ENCODE measurements at regions not wholly inside any gene's neighbourhood (a gene's known extent, or its start where the extent isn't known, plus 50 kb on each side); places are given as distances from the start of the nearest gene placed in this dataset.
"Not testable (repeated sequence)": the region's sequence is repeated elsewhere in the genome, so short reads cannot be mapped to it uniquely, and the experiment has no call there.

DNA sequence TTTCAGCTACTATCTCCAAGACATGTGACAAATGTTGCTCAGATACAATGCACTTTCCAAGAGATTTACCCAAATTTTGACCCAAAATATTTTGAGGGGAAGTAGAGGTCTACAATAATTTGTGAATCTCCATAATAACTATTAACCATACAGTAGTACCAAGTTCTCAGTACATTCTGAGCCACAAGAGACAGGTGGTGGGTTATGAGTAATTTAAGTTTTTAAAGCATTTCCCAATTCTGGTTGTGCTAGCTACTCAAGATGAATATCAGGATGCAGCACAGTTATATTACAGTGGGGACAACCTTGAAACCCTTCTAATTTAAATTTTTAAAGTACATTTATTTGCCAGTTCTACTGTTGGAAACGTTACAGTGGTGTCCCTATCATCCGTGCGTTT, 92.2 kb upstream of the MITF start:
- no peak for DNase-seq

DNA sequence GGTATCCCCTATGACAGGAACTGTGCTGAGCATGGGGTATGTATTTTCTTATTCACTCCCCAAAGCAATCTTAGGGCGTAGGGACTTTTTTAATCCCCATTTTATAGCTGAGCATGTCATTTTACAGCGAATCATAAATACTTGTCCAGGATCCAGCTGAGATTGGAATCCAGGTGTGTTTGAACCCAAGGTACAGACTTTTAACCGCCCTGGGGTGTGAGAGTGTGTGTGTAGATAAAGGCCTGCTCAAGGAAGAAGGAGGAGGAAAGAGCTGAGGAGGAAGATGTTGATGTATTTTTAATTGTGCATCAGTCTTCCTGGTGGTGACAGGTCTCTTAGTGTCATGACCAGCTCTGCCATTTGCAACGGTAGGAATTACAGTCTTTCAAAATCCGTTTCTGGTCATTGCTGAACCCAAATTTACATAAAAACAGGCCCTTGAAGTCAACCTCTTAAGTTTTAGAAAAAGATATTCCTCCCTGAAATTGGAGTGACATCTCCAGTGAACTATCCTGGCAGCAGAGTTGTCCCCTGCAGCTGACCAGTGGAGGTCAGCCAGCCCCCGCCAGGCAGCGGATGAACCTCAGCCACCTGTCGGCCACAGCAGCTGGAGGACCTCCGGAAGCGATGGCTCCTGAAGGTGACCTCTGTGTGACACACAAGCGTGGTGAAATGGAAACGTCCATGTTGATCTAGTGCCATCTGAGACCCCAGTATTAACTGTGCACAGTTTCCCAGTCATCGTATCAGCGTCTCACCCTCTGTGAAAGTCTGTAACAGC, 92.8 kb upstream of the MITF start:
- no peak for DNase-seq

DNA sequence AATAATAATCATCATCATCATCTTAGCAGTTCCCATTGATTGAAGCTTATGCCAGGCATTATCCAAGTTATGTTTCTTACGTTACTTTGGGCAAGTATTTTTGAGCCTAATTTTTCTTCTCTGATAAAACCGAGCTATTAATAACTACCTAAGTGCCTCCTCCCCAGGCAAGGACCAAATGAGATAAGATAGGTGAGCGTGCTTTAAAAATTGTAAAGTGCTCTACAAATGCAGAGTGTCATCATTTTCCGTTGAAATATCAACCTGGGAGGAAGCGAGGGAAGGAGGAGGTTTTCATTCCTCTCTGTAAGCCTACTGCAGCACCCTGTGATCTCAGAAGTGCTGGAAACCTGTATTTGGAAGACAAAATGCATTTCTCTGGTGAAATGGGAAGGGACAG, 96.7 kb upstream of the MITF start:
- DNase-seq = no peak

DNA sequence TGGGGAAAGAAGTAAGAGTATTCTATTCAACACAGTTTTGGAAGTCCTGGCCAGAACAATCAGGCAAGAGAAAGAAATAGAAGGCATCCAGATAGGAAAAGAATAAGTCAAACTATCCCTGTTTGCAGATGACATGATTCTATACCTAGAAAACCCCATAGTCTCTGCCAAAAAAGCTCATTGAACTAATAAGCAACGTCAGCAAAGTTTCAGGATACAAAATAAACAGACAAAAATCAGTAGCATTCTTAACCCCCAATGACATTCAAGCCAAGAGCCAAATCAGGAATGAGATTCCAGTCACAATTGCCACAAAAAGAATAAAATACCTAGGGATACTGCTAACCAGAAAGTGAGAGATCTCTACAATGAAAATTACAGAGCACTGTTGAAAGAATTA, 99.4 kb upstream of the MITF start:
- DNase-seq = no peak

DNA sequence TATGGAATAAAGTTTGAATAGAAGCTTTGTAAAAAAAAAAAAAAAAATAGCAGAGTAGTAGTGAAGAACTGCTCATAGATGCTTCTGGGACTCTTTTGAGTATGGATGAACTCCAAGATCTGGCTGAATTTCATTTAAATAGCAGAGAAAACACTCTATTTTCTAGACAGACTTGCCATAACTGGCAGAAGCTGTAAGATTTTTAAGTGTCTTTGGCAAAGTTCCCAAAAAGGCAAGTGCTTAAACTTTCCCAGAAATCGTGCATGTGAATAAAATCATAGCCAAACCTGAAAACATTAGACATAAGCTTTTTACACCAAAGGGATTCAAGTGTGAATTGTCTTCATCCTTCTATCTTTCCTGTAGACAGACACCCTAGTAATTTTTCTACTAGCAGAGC, 110.3 kb upstream of the MITF start:
- DNase-seq = no peak

DNA sequence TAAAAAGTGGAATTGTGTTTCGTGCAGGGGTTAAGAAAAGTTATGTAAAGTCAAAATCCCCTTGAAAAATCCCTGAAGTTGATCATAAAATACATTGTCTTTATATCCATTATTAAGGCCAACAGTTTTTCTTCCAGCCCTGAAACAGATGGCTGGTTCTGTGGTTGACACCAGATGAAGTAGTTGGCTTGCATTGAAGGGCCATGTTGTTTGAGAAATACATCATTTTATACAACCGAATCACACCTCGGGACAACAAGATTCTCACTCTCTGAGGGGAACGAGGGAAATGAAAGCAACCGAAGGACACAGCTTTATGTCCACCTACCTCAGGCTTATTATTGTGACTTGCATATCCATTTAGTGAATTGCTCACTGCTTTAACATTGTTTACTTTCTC, 126.0 kb upstream of the MITF start:
- no peak for DNase-seq

DNA sequence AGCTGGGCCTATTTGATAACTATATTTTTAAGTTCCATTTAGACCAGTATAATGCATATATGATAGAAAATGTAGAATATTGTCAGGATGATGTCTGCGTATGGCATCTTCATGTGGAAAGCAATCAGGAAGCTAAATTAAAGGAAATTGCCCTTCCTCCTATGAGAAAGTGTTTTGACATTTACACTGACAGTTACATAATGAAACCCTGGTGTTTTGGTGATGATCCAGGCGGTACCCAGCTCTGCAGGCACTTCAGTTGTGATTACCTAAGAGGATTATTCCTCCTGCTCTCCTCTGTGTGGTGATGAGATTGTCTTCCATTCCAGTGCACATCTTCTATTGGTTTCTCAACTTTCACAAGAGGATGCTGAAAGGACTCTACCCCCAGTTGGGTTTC, 126.5 kb upstream of the MITF start:
- no peak for DNase-seq

DNA sequence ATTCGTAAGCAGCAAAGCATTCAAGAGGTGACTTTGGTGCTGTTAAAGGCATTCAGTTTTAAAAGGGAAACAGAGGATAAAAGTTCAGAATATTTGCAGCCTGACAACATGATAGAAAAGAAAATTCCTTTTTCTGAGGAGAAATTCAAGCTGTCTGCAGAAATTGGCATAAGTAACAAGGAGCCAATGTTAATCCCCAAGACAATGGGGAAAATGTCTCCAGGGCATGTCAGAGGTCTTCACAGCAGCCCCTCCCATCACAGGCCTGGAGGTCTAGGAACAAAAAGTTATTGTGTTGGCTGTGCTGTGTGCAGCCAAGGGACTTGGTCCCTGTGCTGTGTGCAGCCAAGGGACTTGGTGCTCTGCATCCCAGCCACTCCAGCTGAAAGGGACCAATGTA, 129.7 kb upstream of the MITF start:
- DNase-seq = not testable (repeated sequence)

DNA sequence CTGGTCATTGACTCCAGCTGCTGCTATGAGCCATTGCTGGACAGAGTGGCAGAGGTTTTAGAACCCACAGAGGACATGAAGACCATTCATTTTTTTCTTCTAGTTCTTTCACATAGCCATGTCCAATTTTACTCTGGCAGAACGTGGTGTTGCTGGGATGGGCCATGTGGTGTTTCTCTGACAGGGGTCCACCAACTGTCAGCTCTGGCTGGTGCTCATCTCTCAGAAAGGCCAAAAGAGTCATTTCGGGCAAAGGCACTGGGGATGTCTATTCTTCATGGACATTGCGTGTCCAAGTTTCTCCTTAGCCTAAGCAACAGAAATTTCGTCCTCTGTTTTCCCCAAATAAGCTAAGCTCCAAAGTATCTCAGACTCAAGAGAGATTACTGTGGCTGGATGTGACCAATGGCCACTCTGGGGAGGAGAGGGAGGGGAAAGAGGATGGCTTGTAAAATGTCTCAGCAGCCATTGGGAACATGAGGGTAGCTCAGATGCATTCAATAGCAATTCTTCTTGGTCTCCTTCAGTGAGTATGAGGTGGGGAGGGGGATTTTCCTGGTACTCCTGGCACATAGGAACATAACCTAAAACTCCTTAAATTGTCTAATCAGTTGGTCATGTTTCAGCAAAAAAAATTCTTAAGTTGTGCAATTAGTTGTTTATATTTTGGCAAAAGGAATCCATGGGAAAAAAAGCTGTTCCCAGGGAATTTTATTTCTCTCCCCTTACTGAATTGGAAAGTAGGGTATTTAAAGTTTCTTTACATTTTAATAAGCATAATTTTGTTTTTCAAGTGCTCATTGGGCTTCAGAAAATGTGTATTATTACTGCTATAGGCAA, 131.6 kb upstream of the MITF start:
- DNase-seq = no peak

DNA sequence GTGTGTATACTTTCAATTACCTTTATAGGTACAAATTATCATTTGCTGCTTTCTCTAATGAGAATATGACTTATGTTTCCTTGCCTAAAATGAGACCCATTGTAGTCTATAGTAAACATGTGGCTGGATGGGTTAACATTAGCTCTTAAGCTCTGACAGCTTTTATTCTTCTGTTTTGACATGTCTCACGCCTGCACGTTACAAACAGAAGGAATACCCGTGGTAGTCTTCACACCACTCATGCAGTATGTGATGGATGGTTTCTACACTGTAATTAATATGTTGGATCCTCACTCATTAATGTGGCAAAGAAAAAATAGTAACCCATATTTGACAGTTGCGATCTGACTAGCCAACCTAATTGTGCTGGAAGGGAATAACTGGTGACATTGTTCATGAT, 133.4 kb upstream of the MITF start:
- no peak for DNase-seq

DNA sequence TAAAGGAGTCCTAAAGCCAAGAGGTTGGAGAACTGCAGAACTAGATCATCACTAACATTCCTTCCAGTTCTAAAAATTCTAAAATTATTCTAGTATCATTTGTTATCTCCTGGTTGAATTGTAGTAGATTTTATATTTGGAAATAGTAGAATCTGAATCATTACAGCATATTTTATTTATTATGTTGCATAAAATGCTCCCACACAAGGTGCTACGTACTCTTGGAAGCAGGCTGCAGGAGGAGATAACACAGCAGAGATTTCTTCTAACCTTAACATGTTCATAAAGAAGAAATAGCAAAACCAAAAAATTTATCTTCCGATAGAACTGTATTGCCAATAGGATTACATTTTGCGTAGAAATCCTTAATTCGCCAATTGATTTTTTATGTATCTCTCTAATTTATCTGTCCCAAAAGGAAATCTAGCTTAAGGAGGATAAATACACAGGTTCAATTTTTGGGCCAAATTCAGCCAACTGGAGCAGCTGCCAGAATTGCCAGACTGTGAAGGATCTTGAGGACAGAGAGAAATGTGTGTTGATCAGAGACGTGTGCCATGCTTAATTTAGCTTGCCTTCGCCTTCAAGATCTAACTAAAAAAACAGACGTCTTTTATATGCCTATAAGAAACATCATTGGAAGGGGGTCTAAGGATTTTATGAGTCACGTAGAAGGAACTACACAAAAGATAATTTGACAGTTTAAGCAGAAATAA, 134.4 kb upstream of the MITF start:
- no peak for DNase-seq

DNA sequence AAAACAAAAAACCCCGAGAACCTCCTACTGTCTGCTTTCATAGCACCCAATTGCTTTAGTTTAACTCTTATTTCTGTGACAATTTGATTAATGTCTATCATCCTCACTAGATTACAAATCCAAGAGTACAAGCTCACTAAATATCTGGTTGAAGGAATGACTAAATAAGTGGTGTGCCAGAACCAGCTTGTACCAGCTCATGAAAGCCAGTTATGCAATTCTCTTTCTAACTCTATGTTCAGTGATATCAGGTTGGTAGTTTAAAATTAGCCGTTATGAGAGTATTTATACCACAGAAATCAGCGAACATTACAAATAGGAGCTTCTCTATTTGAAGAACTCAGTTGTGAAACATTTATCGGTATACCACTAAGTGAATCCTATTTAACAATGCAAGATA, 137.2 kb upstream of the MITF start:
- no peak for DNase-seq

DNA sequence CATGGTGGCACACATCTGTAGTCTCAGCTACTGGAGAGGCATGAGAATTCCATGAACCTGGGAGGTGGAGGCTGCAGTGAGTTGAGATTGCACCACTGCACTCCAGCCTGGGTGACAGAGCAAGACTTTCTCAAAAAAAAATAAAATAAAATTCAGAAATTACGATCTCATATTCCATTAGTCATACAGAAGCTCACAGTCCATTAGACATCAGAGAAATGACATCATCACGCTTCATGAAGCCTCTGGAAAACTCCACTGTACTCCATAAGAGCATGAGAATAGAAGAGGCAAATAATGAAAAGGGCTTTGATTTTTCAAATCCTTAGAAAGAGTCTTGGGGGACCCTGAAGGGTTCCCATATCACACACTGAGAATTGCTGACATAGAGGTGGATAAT, 145.0 kb upstream of the MITF start:
- DNase-seq = no peak

DNA sequence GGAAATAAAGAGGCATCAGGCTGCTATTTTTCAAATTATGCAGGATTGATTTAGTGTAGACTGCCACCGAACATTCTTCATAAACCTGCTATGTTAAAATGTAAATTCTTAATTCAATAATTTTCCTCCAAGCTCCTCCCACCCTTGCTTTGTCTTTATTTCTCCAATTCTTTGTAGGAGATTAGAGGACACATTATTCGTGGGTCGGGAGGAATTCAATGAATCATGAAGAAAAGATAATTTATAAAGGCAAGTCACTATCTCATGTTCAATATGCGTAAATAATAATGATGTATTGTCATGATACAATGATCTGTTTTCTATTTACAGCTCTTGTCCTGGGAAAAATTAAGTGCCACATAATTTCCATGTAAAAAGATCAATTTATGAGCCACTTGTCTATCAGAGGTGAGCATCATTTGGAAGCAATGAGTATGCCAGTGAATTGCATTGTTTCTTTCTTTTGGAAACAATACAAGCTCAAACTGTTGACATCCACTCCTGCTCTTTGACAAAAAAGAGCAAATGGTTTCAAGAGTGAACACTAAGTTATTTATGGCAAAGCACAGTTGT, 148.0 kb upstream of the MITF start:
- DNase-seq = no peak

DNA sequence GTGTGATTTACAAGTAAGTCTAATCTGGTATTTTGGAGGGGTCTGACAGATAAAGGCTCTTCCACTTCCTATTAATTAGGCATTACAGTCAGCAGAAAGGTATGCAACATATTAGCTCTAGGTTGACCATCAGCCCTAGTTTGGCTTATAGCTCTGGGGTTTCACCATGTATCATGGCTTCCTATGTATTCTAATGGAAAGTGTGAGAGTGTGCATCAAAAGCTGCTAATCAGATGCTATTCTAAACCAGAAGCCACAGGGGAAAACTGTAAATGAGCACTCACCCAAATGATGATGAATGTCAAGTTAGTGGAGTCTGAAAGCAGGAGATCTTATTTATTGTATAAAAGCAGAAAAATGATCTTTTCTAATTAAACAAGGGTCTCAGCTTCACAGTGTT, 149.2 kb upstream of the MITF start:
- no peak for DNase-seq

DNA sequence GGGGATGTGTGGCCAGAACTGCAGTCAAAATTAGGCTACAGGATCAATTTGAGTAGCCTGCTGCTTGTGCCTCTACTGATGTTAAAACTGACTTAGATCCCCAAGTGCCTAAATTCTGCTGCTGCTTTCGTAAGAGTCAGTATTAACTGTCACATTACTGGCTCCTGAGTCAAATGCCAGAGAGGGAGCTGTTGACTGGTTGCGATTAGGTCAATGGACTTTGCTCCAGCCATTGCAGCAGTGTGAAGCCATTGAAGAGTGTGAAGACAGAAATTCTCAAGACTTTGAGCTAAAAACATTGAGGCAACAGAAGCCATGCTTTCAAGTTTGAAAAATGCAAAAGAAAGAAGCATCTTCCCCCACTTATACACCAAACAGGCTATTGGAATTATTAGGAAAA, 151.1 kb upstream of the MITF start:
- no peak for DNase-seq

DNA sequence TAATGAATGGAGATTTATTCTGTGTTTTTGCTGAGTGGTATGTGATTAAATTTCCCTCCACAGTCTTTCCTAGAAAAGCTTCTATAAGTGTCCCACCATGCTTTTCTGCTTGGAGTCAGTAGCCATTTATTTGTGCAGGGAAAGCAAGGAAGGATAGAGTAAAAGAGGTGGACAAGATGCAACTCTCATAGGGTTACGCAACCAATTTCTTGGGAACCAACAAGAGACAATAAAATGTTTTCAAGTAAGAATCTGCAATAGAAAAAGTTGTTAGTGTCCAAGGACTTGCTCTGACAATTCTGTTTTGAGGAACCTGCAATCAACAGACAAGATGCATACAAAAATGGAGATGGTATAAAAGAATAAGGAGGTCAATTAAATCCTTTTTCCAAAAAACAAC, 153.8 kb upstream of the MITF start:
- DNase-seq = no peak

DNA sequence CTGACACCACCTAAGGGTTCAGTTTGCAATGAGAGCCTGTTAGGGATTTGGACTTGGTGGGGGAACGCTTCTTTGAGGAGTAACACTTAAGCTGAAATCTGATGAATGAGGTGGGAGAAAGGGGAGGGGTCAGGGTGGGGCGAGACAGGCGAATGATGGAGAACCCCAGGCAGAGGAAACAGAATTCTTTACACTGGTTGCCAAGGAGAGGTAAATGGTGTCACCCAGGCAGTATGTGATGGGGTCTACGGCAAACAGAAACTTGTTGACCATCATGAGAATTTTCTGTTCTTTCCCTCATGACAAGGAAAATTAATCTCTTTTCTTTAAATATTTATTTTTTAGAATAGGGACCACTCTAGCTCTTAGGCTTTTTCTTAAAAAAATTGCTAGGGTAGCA, 157.2 kb upstream of the MITF start:
- no peak for DNase-seq

DNA sequence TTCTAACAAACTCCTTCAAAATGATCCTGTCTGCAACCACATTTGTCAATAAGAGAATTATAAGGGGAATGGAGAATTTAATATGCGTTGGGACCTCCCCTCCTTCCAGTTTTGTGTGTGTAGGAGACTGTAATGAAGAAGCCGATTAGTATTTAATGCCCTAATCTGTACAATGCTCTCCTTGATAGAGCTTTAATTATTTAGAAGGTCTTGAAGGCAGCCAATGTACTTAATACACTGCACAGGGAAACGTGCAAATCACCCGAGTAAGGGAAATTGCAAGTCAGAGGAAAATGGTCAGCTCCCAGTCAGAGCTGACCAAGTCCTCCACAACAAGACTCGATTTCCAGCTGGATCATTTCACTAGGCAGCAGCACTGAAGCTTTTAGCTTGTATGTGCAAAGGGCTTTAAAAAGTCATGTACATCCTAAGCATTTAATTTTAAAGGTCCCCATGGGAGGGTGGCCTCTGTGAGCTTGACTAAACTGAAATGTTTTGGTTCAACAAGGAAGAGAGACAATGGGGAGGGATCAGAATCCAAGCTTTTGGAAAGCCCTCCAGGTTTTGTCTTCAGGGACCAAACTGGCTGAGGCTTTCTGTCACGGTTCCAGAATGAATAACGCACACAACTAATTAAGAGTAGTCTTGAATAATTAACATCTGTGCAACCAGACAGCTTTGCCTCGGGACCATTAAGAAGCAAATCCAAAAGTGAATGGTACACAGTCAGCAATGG, 159.8 kb upstream of the MITF start:
- DNase-seq = no peak

DNA sequence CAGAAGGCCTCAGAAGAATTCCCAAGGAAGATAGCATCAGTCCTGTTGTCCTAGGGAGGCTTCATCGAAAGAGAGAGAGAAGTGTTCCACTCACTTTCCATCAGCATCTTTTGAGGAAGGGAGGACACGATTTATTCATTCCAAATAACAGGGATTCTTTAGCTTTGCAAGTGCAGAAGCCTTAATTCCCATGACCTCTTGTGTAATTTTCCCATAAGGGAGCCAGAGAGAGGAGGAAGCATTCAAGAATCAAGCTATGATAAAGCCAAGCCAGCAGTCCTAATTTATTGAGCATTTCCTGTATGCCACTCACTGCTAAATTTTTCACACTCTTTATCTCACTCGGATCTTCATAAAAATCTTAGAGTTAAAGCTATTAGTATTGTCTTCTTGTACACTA, 169.7 kb upstream of the MITF start:
- DNase-seq = no peak

DNA sequence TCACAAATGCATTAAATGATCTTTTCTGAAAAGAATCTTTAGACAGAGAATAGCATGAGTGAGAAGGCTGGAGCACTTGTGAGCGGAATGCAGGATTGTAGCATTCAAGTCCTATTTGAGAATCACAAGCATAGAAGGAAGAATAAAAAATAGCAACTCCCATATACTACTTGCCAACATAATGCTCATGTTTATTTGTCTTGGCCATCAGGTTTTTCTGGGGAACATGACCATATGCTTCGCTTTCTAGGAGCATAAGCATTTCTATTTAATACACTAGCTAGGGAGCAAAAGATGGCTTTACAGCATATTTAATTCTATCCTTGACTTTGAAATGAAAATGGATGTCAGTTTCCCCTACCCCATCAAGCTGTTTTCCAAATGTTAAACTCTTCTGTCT, 170.3 kb upstream of the MITF start:
- DNase-seq = no peak

DNA sequence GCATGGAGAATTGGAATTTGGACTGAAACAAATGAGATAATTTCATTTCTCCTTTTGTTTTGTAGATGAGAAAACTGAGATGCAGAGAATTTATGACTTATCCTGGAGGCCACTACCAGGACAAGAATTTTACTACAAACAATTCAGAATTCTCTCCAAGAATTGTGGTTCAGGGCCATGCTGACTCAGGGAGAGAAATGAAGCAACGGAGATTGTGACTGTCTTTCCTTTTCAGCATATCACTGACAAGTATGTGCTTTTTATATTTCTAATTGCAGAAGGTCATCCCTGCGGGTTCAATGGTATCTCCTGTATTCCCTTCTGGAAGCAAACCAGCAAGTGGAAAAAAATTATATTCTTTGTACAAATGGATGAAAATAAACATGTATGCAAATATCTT, 170.8 kb upstream of the MITF start:
- no peak for DNase-seq

DNA sequence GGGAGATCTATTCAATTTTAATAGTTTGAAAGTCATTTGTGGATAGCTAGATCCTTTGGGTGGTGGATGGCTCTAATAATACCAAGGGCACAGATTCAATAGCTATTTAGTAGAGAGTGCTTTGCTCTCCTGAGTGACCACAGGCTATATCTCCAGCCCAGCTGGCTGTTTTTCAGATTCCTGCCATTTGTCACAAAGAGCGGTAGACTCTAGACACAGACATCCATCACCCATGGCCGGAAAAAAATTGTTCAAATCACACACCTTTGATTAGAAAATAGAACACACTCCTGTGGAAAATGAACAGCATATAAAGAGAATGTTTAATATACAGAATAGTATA, 171.6 kb upstream of the MITF start:
- no peak for DNase-seq

All from T1000 (cell line).